ENCODE measurements at regions not wholly inside any gene's neighbourhood (a gene's known extent, or its start where the extent isn't known, plus 50 kb on each side); places are given as distances from the start of the nearest gene placed in this dataset.

DNA sequence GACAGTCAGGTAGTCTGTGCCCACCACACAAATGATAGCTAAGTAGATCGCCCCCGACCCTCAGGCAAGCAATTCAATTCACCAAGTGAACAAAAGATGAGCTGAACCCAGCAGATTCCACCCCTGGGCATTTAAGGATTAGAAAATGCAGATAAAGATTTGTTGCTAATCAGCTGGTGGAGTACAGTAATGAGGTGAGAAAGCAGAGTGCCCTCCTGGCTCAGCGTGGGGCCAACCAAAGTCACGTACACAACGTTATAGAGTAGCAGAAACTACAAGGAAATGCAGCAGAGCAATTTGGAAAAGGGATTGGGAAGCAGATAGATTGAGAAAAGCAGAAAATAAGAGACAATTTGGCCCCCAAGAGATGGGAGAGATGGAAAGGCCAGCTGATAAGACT, 91.2 kb downstream of the SOX9 start:
- DNase-seq = no peak

DNA sequence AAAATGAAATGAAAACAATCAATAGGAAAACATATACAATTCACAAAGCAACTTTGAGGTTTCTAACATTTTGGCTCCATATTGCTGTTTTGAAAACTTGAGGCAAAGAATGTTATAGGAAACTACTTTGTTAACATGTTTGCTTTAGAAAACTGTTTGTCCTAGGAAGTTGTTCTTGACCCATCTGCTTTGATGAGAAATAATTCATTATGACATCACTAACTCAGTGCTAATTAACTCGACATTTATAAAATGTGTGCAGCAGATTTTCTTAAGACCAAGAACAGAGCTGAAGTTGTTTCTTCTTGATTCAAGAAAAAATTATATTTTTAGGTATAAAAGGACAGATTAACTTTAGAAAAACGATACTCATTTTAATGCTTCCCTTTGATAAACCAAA, 94.7 kb downstream of the SOX9 start:
- no peak for DNase-seq

DNA sequence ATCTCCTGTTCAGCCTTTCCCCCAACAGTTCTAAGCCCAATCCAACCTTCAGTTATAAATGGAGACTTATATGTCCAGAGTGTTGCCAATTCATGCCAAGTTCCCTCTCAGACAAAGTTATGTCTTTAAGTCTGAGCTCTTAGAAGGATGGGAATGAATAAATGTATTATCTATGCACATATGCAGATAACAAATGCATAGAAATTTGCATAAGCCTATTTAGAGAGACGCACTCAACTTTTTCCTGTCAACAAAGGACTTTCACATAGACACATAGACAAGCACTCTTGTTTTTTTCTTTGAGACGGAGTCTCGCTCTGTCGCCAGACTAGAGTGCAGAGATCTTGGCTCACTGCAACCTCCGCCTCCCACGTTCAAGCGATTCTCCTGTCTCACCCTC, 95.1 kb downstream of the SOX9 start:
- DNase-seq = no peak

DNA sequence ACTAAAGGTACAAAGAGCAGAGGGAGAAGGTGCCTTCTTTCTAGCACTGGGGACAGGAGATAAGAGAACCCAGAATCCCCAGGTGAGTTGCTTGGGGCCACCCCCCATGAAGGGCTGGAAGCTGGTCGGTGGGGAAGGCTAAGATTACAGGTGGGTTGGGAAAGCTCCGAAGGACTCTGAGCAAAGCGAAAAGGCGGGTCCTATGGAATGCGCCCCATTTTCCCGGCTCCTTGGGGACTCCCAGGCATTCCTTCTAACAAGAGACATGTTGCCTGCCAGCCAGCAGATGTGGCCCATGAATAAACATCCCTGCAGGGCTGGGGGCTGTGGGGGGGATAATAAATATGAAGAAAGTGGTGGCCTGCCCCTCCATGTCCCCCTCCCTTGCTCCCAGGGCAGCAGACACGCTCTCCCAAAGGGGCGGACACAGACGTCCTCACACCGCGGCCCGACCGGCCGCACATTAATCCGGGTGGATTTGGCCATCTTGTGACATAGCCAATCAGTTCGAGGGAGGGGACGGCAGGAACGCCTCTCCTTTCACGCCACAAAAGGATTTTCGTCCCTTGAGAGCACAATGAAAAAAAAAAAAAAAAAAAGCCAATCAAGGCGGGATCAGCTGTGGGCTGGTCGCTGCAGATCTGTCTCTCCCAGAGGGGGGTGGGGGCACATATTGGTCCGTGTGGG, 98.5 kb downstream of the SOX9 start:
- no peak for DNase-seq

DNA sequence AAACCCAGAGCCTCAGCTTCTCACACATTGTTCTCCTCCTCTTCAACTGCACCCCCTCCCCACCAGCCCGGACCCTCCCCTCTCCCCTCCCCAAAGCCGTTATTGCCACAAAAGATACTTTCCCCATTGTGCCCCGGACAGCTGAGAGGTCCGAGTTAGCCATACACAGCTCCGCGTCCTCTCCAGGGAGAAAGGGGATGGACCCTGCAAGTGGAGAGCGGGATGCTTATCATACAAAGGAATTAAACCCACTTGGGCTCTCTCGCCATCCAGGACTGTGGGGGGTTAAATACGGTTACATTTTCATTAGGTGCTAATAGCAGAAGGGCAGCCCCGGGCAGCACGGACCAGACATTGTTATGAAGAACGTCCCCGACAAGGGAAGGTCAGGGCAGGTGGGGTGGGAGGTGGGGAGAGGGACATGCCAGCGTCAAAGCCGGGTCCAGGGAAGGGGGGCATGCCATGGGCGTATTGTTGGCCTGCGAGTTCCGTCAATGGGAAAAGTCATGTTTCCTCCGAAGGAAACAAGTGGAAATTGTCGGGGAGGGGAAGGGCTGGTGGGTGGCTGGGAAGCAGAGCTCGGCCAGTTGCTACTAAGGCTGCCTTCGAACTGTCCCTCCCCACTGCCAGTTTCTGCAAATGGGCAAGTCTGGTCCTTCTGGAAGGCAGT, 99.1 kb downstream of the SOX9 start:
- no peak for DNase-seq

DNA sequence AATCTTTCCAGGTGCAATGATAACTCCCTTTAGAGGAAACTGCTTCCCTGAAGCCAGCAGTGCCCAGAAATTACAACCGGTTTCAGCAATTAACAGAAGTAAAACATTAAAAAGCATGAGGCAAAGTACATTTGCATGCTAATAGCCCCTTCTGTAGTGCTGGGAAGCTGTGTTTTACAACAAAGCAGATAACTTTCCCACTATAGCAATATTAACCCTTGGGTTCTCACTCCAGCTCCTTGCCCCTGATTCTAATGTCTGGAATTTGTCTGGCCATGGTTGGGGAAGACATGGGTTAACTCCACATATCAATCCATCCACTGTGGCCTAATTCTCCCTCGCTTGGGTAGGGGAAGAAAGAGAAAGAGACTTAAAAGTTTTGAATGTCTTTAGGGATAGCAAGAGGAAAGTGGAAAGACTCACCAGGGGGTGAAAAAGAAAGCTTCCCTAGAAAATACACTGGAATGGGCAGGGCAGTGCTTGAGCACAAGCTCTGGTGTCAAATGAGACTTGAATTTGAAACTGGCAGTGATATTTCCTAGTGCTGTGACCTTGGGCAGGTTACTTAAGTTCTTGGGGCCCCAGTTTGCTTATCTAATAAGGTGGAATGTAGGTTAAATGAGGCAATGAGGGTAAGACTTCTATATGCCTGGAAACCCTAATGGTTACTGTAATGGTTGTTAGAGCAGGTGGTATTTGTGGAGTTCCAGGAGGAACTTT, 102.0 kb downstream of the SOX9 start:
- no peak for DNase-seq

DNA sequence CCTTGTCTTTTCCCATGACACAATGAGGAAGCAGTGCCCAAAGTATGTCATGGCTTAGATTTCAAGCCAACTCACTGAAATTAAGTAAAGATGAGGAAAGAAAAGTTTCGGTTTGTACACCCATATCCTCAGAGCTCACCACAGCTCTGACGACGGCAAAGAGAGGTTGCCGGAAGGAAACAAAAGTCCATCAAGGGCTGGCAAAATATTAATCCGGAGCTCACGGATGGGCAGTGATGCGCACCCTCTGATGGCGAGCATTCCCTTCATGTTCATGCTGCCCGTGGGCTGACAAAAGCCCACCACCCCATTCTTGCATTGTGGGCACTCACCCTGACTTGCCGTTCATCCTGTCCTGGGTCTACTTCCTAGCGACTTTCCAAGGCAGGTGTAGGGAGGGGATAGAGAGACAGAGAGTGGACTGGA, 103.1 kb downstream of the SOX9 start:
- no peak for DNase-seq

DNA sequence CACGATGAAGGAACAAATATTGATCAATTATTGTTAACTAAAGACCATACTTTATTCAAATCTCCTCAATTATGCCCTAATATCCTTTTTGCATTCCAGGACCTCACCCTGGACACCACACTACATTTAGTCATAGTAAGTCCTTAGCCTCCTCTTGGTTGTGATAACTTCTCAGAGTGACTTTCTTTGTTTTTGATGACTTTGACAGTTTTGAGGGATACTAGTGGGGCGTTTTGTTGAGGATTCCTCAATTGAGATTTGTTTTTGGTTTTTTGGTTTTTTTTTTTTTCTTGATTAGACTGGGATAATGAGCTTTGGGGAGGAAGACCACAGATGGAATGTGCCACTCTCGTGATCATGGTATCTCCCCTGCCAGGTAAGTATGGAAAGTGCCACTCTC, 105.5 kb downstream of the SOX9 start:
- no peak for DNase-seq

DNA sequence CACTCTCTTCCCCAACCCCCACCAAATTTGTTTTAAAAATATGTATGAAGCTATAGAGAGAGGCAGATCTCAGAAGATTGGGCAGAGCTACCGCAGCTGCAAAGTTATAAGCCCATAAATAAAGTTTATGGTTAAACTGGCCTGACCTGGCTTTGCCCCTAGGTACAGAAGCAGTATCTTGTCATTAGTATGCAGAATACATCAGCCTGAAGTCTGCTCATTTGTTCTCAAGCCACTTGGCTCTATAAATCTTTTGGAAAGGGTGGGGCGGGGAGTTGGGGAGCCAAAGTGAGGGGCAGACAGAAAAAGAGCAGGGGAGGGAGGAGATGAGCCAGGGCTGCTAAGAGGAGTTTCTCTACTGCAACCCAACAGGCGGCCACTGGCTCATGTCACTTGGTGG, 113.2 kb downstream of the SOX9 start:
- no peak for DNase-seq

DNA sequence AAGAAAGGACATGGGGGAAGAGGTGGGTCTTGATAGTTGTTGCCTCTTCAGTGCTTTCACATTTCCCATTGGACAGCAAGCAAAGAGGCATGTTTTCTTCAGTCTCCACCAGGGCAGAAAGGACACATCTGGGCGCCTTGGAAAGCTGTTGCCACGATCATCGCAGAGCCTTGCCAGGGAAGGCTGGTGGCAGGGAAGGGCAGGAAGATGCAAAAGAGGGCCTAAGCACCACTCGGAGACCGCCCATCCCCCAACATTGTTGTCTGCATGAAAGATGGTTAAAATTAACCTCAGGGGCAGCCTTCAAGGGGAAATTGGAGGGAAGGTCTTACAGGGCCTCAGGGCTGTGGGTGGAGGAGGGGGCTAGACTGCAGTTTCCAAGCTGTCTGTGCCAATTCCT, 114.2 kb downstream of the SOX9 start:
- no peak for DNase-seq

DNA sequence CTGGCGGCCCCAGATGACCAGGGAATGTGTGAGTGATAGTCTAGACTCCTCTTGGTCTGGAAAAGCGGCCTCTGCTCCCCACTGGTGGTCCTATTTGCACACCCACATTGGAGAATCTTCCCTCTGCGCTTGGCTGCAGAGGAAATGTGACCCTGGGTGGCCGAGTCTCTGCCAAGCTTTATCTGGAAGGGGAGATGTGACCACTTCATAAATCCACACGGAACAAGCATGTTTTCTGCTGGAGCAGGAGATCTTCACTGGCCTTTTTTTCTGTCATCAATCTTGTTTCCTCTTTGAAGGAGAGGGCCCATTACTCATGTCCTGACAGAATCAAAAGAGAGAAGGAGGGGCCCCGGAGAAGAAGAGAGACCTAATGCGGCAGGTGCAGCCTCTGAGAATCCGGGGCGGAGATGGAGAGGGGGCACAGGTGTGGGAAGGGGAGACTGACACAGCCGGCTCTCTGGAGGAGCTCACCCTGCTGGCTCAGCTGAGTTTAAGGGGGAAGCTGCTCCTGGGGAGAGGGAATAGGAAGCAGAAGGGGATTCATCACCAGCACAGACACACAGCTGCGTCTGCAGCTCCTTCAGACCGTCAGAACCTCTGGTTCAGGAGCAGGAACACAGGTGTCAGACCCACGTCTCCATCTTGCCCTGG, 116.3 kb downstream of the SOX9 start:
- no peak for DNase-seq

DNA sequence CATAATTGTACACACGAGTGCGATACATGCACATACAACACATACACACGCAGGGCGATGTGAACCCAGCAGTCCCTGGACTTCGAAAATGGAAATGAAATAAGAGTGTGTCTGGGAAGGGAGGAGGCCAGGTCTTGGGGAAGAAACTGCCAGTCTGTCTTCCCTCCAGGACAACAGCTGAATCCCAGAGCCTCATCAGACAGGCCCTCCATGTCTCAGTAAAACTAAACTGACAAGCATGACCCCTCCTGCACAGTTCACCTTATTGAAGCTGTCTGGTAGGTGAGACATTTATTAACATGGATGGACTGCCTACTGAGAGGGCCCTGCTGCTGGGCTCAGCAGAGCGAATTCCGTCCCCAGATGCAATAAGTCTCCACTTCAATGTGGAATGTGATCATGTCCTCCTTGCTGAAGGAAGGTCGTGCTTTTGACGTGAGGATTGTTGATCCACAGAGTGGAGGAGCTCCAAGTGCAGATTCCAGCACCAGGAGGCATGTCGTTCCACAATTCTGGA, 117.4 kb downstream of the SOX9 start:
- DNase-seq = no peak

DNA sequence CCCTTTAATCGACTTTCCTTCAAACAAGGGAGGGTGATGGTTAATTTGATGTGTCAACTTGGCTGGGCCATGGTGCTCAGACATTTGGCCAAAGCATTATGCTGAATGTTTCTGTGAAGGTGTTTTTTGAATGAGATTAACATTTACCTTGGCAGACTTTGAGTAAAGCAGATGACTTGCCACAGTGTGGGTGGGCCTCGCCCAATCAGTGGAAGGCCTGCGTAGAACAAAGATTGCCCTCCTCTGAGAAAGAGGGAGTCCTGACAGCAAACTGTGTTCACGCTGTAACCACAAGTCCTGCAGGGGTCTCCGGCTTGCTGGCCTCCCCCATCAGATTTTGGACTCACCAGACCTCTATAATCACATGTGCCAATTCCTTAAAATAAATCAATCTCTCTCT, 118.7 kb downstream of the SOX9 start:
- DNase-seq = no peak

DNA sequence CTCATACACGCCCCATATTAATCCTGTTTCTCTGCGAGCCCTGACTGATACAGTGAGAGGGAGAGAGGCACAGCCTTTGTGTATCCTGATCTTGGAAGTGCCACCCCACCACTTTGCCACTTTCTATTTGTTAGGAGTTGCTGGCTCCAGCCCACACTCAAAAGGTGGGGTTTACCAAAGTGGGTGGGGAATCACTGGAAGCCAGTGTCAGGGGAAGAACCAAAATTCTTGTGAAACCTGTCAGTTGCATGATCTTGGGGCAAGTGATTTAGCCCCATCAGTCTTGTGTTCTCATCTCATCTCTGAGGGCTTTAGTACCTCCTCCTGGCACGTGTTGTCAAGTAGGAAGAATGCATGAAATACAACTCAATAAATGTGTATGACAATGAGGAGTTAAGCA, 119.5 kb downstream of the SOX9 start:
- no peak for DNase-seq

DNA sequence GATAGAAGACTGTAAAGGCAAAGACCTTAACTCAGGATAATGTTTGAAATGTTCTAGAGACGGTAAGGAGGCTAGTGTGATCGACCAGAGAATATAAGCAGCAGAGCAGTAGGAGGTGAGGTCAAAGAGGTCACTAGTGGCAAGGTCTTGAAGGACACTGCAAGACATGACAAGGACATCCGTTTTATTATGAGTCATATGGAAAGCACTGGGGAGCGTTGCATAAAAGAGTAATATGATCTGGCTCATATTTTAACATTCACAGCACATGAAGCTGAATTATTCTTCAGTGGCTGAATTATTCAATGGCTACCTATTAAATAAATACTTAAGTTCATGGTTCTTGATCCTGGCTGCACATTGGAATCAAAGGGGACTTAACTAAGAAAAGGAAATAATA, 123.7 kb downstream of the SOX9 start:
- no peak for DNase-seq

DNA sequence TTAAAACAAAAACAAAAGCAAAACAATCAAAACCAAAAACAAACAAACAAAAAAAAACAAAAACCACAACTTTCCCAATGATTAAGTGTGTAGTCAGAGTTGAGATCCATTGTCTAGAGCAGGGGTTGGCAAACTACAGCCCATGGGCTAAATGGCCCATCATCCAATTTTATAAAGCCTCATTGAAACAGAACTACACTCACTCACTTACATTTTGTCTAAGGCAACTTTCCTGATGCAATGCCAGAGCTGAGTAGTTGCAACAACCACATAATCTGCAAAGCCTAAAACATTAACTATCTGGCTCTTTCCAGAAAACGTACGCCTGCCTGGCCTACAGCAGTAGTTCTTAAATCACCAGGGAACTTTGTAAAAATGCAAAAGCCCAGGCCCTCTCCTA, 124.1 kb downstream of the SOX9 start:
- no peak for DNase-seq

DNA sequence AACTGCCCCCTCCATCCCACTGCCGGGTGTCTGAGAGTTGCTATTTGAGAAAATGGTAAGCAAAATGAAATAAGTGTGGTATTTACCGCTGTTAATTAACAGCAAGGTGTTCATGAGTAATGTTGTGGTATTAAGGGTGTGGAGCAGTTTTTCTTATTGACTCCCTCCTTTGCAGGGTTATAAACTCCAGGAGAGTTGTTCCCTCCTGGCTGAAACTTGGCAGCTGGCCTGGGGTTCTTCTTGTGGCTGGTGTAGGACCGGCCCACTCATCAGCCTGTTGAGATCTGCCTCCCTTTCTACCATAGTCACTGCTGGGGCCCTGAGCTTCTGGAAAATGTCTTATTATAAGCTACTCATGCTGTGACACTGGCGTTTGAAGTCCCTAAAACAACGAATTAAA, 128.6 kb downstream of the SOX9 start:
- DNase-seq = no peak

DNA sequence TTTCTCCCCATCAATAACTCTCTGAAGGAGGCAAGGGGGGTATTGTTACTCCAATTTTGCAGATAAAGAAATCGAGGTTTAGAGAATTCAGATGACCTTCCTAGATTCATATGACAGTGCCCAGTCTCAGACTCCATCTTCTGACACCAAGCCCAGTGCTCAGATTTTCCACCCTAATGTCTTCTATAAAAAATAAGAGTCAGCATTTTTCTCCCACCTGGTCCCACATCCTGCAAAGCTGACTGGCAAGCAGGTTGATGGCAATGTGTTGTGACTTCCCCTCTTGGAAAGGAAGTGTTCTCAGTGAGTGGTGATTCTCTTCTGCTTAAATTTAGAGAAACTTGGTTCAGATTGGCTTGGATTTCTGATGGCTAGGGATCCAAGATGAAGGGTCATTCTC, 129.4 kb downstream of the SOX9 start:
- DNase-seq = no peak

DNA sequence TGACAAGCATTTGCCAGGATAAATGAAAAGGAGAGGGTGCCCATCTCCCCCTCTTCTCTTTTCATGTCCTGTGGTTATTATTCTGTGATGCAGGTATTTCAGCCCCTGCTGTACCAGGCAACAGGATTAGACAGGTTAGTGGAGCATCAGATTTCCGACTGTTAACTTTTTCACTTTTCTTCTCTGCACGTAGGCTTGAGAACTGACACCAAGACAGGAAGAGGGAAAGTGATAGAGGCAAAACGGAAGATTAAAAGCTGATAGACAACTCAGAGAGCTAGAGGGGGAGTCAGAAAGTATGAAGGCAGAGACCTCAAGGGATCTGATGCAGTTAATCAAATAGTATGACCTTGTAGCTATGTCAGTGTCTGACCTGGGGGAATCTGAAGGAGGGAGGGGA, 132.8 kb downstream of the SOX9 start:
- DNase-seq = no peak

DNA sequence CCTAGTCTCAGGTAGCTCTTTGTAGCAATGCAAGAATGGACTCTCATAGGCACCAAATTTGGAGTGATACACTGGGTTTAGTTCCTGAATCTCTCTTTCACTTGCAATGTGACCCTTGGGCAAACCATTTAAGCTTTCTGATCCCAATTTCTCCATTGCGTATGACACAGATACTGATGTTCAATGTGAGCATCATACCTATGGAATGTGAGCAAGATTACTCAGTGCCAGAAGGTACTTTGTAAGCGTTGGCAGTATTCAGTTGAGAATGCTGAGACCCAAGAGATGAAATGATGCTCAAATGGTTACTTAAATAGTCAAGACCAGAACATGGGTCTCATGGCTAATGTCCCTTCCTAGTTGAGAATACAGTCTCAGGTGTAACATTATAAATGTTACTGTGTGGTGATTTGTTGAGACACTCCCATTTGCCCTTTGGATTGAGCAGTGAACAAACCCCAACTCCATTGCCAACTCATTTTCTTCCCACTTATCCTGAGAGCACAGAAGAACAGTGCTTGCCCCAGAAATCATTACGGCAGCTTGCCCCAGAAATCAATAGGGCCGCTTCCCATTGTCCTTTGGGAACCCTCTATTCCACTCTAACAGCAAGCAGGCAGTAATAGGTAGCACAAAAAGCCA, 134.1 kb downstream of the SOX9 start:
- no peak for DNase-seq

DNA sequence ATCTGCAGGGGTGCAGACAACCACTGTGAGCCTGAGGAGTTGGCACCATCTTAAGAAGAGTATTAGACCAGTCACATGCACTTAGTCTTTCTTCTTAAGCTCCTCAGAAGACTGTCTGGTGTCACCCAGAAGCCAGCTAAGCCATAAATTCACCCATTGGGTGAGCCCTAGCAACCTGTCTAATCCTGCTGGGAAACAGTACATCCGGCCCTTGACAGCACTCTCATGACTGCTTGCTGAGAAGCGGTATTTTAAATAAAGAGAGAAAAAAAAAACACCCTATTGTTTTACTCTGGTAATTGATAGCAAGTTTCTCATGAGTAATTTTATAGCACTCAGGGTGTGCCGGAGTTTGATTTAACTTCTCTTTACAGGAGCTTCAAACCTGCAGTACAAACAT, 134.7 kb downstream of the SOX9 start:
- no peak for DNase-seq

DNA sequence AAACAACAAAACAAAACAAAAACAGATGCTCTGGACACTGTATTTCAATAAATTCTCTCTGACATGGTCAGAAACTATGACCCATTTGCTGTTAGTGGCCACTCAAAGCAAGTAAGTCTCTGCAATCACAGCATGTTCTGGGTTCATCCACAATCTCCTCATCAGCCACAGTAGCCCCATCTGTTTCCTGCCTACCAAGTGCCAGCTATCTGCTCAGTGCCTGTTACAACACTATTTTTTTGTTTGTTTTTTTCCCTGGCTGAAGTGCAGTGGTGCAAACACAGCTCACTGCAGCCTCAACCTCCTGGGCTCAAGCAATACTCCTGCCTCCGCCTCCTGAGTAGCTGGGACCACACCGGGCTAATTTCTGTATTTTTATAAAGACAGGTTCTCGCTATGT, 137.9 kb downstream of the SOX9 start:
- DNase-seq = no peak

DNA sequence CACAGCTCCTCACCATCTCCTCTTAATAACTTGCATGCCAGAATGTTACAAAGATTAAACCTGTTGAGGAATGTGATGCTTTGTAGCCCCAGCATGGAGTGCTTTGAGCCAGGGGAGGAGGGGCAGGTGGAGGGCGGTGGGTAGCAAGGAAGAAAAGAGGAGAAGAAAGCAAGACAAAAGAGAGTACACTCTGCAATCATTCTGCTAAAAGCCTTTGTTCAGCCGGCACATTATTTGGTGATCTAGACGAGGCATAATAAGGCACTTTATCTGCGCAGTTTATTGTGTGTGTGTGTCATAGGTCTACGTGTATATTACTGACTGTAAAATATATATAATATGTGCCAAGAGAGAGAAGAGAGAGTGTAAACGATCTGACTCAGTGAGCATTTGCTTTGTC, 139.1 kb downstream of the SOX9 start:
- DNase-seq = no peak

Data from hematopoietic multipotent progenitor cell treated with erythropoietin and hydrocortisone succinate and interleukin-3 and kit ligand, for 6 days (in vitro differentiated cells).